Fibroblast of villous mesenchyme (primary cell): ENCODE measurements at regions not wholly inside any gene's neighbourhood (a gene's known extent, or its start where the extent isn't known, plus 50 kb on each side); places are given as distances from the start of the nearest gene placed in this dataset.
"Not testable (repeated sequence)": the region's sequence is repeated elsewhere in the genome, so short reads cannot be mapped to it uniquely, and the experiment has no call there.

Experiments used
- DNase-seq: peaks from one replicate; pipeline ENCODE4 v3.0.0-alpha.2; 2010; ENCODE audit warnings: low read depth
- H3K4me3 ChIP-seq: 2 replicates; pipeline ENCODE4 v1.5.1; 2011; ENCODE audit warnings: low read depth, mild to moderate bottlenecking, low read length
- TF ChIP-seq, protein P1 (sequence below): IDR thresholded peaks from 2 replicates; pipeline ENCODE4 v1.5.1; 2012; ENCODE audit warnings: low read depth, mild to moderate bottlenecking, low read length; ENCODE audit not compliant: insufficient read depth

DNA sequence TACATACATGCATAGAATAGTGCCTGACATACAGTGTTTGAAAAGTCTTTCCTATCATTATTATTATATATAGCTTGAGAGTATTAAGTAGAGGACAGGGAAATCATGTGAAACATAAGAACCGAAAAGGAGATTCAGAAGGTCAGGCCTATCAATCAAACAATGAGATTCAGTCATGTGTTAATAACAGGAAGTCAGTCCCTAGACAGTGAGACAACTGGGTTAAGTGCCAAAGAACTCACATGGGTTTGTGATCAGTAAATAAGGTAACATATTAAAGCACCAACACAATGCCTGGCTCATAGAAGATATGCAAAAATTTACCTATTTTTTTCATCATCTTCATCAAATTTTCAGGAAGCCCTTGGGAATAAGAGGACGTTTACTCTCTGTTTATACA is 174.3 kb upstream of the FAT3 start:
- TF ChIP-seq, protein P1, sequence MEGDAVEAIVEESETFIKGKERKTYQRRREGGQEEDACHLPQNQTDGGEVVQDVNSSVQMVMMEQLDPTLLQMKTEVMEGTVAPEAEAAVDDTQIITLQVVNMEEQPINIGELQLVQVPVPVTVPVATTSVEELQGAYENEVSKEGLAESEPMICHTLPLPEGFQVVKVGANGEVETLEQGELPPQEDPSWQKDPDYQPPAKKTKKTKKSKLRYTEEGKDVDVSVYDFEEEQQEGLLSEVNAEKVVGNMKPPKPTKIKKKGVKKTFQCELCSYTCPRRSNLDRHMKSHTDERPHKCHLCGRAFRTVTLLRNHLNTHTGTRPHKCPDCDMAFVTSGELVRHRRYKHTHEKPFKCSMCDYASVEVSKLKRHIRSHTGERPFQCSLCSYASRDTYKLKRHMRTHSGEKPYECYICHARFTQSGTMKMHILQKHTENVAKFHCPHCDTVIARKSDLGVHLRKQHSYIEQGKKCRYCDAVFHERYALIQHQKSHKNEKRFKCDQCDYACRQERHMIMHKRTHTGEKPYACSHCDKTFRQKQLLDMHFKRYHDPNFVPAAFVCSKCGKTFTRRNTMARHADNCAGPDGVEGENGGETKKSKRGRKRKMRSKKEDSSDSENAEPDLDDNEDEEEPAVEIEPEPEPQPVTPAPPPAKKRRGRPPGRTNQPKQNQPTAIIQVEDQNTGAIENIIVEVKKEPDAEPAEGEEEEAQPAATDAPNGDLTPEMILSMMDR: no peak
- no peak for DNase-seq
- H3K4me3 ChIP-seq: no peak overlapping the region

DNA sequence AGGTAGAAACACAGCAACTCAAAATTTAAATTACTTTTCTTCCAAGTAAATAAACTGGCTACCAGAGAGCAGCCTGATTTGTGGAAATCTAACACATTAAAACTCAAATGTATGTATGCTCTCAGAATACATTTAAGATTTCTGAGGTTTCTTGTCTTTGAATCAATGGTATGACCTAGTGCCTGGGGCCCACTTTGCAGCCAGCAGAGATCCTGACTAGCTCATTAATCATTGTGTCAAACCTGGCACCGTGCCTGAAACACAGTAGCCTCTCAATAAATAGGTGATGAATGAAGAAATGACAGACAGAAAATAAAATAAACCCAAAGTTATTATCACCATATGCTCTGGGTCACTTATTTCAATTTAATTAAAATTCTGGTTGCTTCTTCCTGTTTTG is 176.2 kb upstream of the FAT3 start:
- no peak overlapping the region for H3K4me3 ChIP-seq
- no peak for DNase-seq
- TF ChIP-seq, protein P1: no peak

GRCh38 chr11:92046103-92046502 is 178.5 kb upstream of the FAT3 start:
- TF ChIP-seq, protein P1: no peak
- no peak for DNase-seq
- H3K4me3 ChIP-seq: no peak overlapping the region

GRCh38 chr11:92045301-92045700 is 179.3 kb upstream of the FAT3 start:
- DNase-seq: no peak
- TF ChIP-seq, protein P1: no peak
- H3K4me3 ChIP-seq: no peak overlapping the region

GRCh38 chr11:92035488-92035887 is 189.1 kb upstream of the FAT3 start:
- no peak for DNase-seq
- H3K4me3 ChIP-seq: no peak overlapping the region
- TF ChIP-seq, protein P1: no peak

DNA sequence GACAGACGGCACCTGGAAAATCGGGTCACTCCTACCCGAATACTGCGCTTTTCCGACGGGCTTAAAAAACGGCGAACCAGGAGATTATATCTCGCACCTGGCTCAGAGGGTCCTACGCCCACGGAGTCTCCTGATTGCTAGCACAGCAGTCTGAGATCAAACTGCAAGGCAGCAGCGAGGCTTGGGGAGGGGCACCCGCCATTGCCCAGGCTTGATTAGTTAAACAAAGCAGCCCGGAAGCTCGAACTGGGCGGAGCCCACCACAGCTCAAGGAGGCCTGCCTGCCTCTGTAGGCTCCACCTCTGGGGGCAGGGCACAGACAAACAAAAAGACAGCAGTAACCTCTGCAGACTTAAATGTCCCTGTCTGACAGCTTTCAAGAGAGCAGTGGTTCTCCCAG is 197.5 kb upstream of the FAT3 start:
- not testable (repeated sequence) for H3K4me3 ChIP-seq, DNase-seq

GRCh38 chr11:92026664-92027063 is 198.0 kb upstream of the FAT3 start:
- TF ChIP-seq, protein P1: no peak

More at GRCh38 chr11:92026664-92027063, 198.0 kb upstream of the FAT3 start:
- H3K4me3 ChIP-seq: no peak overlapping the region
- no peak for DNase-seq
